ENCODE measurements at regions not wholly inside any gene's neighbourhood (a gene's known extent, or its start where the extent isn't known, plus 50 kb on each side); places are given as distances from the start of the nearest gene placed in this dataset.

DNA sequence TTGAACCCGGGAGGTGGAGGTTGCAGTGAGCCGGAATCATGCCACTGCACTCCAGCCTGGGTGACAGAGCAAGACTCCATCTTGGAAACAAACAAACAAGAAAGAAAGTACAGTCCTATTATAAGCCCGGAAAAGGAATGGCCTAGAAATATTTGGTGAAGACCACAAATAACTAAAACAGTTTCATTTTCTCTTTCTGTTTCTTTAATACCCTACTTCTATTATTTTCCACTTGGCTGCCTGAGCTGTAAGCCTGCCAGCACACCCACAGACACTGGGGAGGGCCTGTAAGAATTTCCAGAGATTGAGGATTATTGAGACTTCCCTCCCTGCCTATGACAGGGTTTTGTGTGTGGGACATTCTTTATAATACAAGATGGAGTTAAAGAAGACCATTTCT is 188.0 kb upstream of the DCC start:
- TF ChIP-seq NFE2L1 (CRISPR knock-in tag; IDR thresholded peaks at IDR 0.05; ENCODE audit: borderline replicate concordance) (no peak), NFRKB (IDR thresholded peaks at IDR 0.05) (no peak), RAD51 (IDR thresholded peaks at IDR 0.05; ENCODE audit: borderline replicate concordance) (no peak), ZNF12 (CRISPR knock-in tag; IDR thresholded peaks at IDR 0.05) (no peak), KLF6 (CRISPR knock-in tag; IDR thresholded peaks at IDR 0.05) (no peak)
- TF ChIP-seq, protein P1, sequence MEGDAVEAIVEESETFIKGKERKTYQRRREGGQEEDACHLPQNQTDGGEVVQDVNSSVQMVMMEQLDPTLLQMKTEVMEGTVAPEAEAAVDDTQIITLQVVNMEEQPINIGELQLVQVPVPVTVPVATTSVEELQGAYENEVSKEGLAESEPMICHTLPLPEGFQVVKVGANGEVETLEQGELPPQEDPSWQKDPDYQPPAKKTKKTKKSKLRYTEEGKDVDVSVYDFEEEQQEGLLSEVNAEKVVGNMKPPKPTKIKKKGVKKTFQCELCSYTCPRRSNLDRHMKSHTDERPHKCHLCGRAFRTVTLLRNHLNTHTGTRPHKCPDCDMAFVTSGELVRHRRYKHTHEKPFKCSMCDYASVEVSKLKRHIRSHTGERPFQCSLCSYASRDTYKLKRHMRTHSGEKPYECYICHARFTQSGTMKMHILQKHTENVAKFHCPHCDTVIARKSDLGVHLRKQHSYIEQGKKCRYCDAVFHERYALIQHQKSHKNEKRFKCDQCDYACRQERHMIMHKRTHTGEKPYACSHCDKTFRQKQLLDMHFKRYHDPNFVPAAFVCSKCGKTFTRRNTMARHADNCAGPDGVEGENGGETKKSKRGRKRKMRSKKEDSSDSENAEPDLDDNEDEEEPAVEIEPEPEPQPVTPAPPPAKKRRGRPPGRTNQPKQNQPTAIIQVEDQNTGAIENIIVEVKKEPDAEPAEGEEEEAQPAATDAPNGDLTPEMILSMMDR (CRISPR knock-in tag; IDR thresholded peaks at IDR 0.05): no peak
- TF ChIP-seq, protein P2, sequence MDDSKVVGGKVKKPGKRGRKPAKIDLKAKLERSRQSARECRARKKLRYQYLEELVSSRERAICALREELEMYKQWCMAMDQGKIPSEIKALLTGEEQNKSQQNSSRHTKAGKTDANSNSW (CRISPR knock-in tag; IDR thresholded peaks at IDR 0.05; ENCODE audit: borderline replicate concordance): no peak

Measured in HepG2 (cell line).